Erythroblast (primary cell): ENCODE measurements at regions not wholly inside any gene's neighbourhood (a gene's known extent, or its start where the extent isn't known, plus 50 kb on each side); places are given as distances from the start of the nearest gene placed in this dataset.

ENCODE experiments used
- DNase-seq, 2 experiments: peaks; one replicate each; lab custom pipeline; 2025; lab: John Stamatoyannopoulos, UW
- GATA1 ChIP-seq: IDR thresholded peaks from 2 replicates; pipeline ENCODE4 v1.6.1; 2011; ENCODE audit warnings: low read depth, mild to moderate bottlenecking, control low read depth, low read length, moderate library complexity
- POLR2A ChIP-seq: IDR thresholded peaks from 2 replicates; pipeline ENCODE4 v1.6.1; 2011; ENCODE audit warnings: mild to moderate bottlenecking, low read length

DNA sequence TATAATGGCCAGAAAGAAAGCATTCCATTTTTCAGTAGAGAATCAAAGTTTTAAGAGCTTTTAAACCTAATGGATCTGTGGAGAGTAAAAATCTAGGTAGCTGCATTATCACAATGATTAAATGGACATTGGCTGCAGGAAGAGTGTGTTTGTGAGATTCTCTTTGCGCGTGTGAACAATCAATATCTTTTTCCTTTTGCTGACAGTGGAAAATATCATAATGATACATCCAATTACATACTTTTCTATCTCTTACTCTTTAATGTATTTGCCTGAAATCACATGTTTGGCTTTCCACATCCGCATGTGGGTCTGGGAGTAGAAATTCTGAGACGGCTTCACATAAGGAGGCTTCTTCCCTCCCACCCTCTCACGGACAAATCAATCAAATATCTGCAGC is 69.8 kb upstream of the DUSP22 start:
- TF ChIP-seq GATA1 (no peak), POLR2A (no peak)
- DNase-seq, result no peak

DNA sequence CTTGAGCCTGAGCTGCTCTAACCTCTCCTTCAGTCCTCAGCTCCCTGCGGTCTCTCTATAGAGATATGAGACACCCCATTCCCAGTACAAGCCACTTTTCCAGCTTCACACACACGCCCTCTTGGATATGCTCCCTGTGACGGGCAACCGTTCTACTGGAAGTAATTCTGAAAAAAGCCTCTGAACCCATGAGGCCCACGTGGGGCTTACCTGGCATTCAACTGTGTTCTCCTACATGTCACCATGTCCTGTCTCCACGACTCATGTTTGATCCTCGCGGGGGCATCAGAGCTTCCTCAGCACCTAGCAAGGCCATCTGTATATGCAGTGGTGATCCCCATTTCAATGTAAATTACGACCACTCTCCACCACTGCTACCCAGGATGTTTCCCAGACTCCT is 69.2 kb upstream of the DUSP22 start:
- no peak for DNase-seq
- TF ChIP-seq POLR2A (no peak), GATA1 (no peak)

DNA sequence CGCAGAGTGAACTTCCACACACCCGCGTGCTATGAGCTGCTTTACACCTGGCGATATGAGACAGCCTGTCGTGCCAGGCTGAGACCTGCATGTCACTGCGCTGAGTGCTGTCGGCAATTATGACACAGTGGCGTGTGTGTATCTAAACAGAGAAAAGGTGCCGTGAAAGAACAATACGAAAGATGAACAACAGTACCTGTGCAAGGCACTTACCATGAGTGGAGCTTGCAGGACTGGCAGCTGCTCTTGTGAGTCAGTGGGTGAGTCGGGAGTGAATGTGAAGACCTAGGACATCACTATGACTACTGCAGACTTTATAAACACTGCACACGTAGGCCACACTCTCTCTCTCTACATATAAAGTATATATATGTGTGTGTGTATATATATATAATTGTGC is 68.5 kb upstream of the DUSP22 start:
- no peak for TF ChIP-seq GATA1
- no peak for TF ChIP-seq POLR2A

GRCh38 chr6:224350-224749 is 67.9 kb upstream of the DUSP22 start:
- DNase-seq, result no peak
- no peak for TF ChIP-seq GATA1

More for the DNA sequence above, 68.5 kb upstream of the DUSP22 start:
- no peak for DNase-seq

- no peak for DNase-seq
- TF ChIP-seq POLR2A (no peak), GATA1 (no peak)
These were observed 67.1 kb upstream of the DUSP22 start for GRCh38 chr6:225121-225721.

DNA sequence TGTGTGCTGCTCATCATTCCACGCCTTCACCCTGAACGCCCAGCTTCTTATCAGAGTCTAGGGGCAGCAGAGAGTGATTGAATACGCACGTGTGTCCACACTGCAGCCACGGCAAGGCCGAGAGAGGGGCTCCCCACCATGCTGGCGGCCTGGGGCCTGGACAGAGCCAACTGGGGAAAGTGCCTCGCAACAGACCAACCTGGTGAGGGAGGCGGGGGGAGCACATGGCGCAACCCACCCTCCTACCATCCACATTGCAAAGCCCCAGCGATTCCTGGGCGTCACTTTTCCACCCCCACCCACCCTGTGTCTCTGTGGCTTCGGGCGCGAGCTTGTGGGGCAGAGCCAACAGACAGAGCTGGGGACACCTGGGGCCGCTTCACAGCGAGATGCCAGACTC is 66.4 kb upstream of the DUSP22 start:
- no peak for DNase-seq
- TF ChIP-seq POLR2A, result no peak
- no peak for TF ChIP-seq GATA1

GRCh38 chr6:226516-227073 is 65.7 kb upstream of the DUSP22 start:
- no peak for TF ChIP-seq GATA1
- TF ChIP-seq POLR2A, result no peak
- no peak for DNase-seq

DNA sequence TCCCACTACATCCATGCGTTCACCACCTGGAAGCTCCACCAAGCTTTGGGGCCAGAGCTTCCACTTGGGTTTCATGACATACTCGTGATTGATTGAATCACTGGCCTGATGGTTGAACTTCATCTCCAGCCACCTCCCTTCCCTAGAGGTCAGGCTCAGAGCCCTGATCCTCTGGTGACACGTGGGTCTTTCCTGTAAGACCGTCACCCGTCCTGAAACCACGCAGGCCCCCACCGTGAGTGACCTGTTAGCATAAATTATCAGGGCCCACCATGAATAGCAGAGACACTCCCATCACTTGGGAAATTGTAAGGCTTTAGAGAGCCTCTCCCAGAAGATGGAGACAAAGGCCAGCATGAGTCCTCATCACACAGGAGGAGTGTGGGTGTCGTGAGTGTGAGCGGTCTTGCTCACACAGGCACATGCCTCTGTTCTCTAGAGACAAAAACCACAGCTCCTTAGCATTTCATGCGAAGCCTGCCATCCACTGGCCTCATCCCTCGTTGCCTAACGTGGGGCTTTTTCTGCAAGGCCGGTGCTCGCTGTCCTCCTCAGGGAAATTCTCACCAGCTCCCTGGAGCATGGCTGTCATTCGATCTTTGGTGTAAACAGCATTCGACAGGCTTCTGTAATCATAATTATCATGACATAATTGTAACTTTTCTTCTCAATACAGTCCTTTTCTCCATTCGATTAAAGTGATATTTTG is 65.1 kb upstream of the DUSP22 start:
- DNase-seq, result no peak
- TF ChIP-seq POLR2A (no peak), GATA1 (no peak)

- TF ChIP-seq POLR2A (no peak), GATA1 (no peak)
- no peak for DNase-seq
These were observed 64.4 kb upstream of the DUSP22 start for GRCh38 chr6:227812-228338.

DNA sequence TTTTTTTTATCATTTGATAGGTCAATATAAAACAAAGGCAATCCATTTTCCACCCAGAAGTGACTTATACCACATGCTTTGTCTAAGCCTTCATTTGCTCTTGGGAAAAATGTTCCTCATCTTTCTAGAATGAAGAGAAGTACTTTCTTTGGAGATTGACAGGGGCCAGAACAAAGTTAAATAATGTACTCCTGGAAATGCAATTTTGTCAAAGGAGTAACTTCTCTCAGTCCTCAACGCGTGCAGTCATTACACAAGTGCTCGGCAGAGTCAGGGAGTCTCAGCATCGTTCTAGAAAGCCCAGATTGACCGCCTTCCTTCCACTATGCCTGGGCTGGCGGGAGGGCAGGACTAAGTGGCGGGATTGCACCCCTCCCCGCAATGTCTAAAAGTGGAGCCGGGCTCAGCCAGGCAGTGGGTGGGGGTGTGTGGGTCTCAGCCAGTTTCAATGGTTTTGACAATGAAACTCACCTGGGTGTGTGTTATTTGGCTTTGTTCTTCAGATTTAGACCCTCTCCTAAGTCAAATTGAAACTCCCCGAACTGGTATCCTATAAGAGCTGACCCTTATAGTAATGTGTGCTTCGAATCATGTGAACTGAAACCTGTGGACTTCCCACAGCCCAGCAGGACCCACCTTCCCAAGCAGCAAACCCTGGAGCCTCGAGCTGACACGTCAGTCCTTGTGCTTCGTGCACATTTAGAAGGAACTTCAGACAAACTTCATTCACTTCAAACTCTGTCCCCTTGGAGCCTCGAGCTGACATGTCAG is 63.2 kb upstream of the DUSP22 start:
- no peak for TF ChIP-seq POLR2A
- no peak for TF ChIP-seq GATA1
- DNase-seq, result no peak

DNA sequence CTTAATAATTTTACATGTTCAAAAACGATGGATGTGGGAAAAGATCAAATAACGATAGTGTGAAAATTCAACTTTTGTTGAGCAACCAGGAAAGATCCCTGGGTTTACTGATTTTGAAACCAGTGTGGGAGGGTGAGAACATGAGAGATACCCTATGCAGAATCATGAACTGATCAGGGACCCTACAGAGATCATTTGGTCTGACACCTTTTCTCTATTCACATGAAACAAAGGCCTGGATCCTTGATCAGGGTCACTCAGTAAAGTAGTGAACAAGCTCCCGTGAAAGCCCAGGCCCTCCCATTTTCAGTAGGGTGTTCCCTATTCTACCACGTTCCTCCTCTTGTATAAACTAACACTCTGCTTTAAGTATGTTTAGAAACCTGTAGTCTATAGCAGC is 60.5 kb upstream of the DUSP22 start:
- DNase-seq, result no peak
- TF ChIP-seq POLR2A (no peak), GATA1 (no peak)

DNA sequence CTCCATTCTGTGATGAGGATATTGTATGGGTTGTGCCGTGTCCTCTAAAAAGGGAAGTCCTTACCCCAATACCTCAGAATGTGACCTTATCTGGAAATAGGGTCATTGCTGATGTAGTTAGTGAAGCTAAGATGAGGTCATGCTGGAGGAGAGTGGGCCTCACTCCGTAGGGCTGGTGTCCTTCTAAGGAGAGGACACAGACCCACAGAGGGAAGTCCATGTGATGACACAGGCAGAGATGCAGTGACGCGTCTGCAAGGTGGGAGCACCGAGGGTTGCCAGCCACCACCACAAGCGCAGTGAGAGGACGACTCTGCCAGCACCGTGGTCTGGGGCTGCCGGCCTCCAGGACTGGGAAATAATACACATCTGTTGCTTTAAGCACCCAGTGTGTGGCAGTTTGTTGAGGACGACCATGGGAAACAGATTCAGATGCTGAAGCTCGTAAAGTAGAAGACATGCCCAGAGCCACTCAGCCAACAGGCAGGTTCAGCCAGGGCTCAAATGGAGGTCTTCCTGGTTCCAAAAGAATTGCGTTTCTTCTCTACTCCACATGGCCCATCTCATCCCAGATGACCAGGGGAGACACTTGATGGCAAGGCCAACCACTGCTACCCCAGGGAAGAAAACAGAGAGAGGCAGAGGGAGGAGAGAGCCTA is 59.2 kb upstream of the DUSP22 start:
- DNase-seq, result no peak
- no peak for TF ChIP-seq GATA1
- no peak for TF ChIP-seq POLR2A

DNA sequence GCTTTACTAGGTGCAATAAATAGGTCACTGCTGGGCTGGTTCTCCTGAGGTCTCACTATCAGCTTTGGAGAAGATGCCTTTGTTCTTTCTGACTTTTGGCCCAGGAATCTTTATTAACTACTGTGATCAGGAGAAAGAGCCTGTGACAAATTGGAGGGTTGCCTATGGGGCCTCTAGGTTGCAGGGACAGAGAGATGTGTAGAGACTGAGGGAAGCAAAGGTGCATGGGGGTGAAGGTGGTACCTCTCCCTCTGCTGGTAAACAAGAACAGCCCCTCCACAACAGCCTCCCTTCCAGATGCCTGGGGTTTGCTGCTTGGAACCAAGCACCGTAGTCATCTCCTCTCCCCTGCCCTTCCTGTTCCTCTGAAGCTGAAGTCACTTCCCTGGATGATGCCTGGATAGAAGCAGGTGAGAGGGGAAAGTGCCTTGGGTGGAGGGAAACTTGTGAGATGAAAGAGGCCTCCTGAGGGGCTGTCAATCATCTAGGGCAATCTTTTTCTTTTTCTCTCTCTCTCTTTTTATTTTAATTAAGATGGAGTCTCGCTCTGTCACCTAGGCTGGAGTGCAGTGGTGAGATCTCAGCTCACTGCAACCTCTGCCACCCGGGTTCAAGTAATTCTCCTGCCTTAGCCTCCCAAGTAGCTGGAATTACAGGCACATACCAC is 57.4 kb upstream of the DUSP22 start:
- TF ChIP-seq GATA1 (no peak), POLR2A (no peak)
- no peak for DNase-seq
